Glutamatergic neuron (in vitro differentiated cells): ENCODE measurements at regions not wholly inside any gene's neighbourhood (a gene's known extent, or its start where the extent isn't known, plus 50 kb on each side); places are given as distances from the start of the nearest gene placed in this dataset.

Experiments
- DNase-seq: peaks from one replicate; pipeline ENCODE4 v3.0.0; 2022
- H3K27ac Mint-ChIP-seq: one replicate; pipeline ENCODE4 v1.8.0; 2020; ENCODE audit warnings: mild to moderate bottlenecking, mixed read lengths, inconsistent platforms; ENCODE audit not compliant: unreplicated experiment
- H3K27me3 Mint-ChIP-seq: one replicate; pipeline ENCODE4 v1.8.0; 2020; ENCODE audit warnings: mild to moderate bottlenecking, moderate library complexity, mixed read lengths, inconsistent platforms; ENCODE audit not compliant: unreplicated experiment
- H3K36me3 Mint-ChIP-seq: one replicate; pipeline ENCODE4 v1.8.0; 2020; ENCODE audit warnings: mild to moderate bottlenecking, mixed read lengths, inconsistent platforms; ENCODE audit not compliant: unreplicated experiment
- H3K4me1 Mint-ChIP-seq: one replicate; pipeline ENCODE4 v1.8.0; 2020; ENCODE audit warnings: mild to moderate bottlenecking, low read depth, mixed read lengths, inconsistent platforms; ENCODE audit not compliant: unreplicated experiment
- H3K4me3 Mint-ChIP-seq: one replicate; pipeline ENCODE4 v1.8.0; 2020; ENCODE audit warnings: mild to moderate bottlenecking, mixed read lengths, inconsistent platforms; ENCODE audit not compliant: unreplicated experiment
- H3K9me3 Mint-ChIP-seq: one replicate; pipeline ENCODE4 v1.8.0; 2020; ENCODE audit warnings: mild to moderate bottlenecking, moderate library complexity, mixed read lengths, inconsistent platforms; ENCODE audit not compliant: unreplicated experiment
- TF ChIP-seq, protein P1 (sequence below): fragments of 200-600 bp; sonication (generic); IDR thresholded peaks from one replicate; pipeline ENCODE4 v1.5.0; 2021; ENCODE audit not compliant: partially characterized antibody, unreplicated experiment

DNA sequence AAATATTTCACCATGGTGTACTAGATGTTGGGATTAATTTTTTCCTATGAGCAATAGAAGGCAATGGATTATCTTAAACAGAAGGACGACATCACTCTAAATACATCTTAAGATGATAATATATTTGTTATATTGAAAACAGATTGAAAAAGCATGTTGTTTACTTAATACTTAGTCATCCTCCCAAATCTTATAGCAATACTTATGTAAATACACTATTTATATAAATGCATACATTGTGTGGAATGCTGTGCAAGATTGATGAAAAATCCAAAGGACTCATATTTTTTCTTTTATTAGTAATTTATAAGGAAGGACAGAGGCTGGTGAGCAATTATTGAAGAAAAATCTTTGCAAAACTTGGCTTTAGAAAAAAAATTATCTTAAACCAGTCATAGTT lies 593.5 kb downstream of the MMUT start:
- Mint-ChIP-seq H3K4me1 (no peaks in the 10 kb centered on the region), H3K9me3 (no peaks in the 10 kb centered on the region), H3K27me3 (no peaks in the 10 kb centered on the region), H3K36me3 (no peaks in the 10 kb centered on the region), H3K4me3 (no peak overlapping the region), H3K27ac (no peak overlapping the region)
- no peak for DNase-seq
- TF ChIP-seq, protein P1, sequence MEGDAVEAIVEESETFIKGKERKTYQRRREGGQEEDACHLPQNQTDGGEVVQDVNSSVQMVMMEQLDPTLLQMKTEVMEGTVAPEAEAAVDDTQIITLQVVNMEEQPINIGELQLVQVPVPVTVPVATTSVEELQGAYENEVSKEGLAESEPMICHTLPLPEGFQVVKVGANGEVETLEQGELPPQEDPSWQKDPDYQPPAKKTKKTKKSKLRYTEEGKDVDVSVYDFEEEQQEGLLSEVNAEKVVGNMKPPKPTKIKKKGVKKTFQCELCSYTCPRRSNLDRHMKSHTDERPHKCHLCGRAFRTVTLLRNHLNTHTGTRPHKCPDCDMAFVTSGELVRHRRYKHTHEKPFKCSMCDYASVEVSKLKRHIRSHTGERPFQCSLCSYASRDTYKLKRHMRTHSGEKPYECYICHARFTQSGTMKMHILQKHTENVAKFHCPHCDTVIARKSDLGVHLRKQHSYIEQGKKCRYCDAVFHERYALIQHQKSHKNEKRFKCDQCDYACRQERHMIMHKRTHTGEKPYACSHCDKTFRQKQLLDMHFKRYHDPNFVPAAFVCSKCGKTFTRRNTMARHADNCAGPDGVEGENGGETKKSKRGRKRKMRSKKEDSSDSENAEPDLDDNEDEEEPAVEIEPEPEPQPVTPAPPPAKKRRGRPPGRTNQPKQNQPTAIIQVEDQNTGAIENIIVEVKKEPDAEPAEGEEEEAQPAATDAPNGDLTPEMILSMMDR, result no peak

DNA sequence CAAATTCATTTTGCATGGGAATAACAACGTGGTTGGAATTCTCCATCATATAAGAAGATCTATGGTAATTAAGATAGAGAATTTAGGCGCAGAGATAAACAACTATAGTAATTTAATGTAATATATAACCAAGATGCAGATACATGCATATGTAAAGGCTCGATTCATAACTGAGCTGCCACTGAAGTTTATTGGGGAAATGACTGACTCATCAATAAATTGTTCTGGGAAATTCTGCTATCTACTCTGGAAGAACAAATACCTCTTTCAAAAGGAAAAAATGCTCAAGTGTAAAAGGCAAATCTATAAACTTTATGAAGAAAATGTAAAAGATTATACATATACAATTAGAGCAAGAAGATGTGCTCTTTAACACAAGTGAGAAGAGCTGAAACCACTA lies 596.4 kb downstream of the MMUT start:
- DNase-seq, result no peak
- H3K4me1 Mint-ChIP-seq, result no peaks in the 10 kb centered on the region
- H3K9me3 Mint-ChIP-seq, result no peaks in the 10 kb centered on the region
- TF ChIP-seq, protein P1, result no peak
- no peaks in the 10 kb centered on the region for H3K27me3 Mint-ChIP-seq
- no peak overlapping the region for H3K27ac Mint-ChIP-seq
- H3K36me3 Mint-ChIP-seq, result peaks cover 5% of the 10 kb centered on the region
- no peak overlapping the region for H3K4me3 Mint-ChIP-seq

- TF ChIP-seq, protein P1, result no peak
- Mint-ChIP-seq H3K27ac (peak overlapping the region; percentile 71), H3K27me3 (peaks cover 2% of the 10 kb centered on the region), H3K4me1 (peaks cover 6% of the 10 kb centered on the region), H3K36me3 (peaks cover 5% of the 10 kb centered on the region), H3K9me3 (no peaks in the 10 kb centered on the region), H3K4me3 (no peak overlapping the region)
- no peak for DNase-seq
Observed at GRCh38 chr6:48860175-48860574, 602.9 kb downstream of the MMUT start.

DNA sequence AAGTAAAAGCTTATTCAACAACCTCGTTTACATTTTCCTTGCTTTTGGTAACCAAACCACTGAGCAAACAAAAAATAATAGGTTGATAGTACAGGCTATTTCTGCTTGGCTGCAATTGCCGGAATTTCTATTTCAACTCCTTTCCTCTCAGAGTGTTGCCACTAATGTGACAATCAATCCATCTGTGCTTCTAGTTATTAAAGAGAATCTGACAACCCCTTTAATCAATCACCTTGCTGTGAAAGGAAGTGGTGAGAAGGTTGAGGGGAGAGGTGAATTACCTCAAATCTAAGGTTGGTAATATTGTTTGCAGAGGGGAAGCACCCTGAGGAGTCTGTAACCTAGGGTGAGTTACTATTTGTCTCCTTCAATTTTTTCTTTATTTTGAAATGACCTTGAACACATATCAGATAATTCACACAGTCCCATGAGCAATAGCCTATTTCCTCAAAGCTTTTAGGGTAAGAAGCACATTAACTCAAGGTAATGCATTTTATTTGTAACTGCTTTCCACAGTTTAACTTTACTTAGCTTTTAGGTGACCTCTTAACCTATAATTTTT lies 603.4 kb downstream of the MMUT start:
- Mint-ChIP-seq H3K4me3 (no peak overlapping the region), H3K36me3 (peaks cover 5% of the 10 kb centered on the region), H3K9me3 (no peaks in the 10 kb centered on the region), H3K27ac (no peak overlapping the region), H3K27me3 (peaks cover 2% of the 10 kb centered on the region), H3K4me1 (peaks cover 6% of the 10 kb centered on the region)
- no peak for DNase-seq
- TF ChIP-seq, protein P1, result no peak

DNA sequence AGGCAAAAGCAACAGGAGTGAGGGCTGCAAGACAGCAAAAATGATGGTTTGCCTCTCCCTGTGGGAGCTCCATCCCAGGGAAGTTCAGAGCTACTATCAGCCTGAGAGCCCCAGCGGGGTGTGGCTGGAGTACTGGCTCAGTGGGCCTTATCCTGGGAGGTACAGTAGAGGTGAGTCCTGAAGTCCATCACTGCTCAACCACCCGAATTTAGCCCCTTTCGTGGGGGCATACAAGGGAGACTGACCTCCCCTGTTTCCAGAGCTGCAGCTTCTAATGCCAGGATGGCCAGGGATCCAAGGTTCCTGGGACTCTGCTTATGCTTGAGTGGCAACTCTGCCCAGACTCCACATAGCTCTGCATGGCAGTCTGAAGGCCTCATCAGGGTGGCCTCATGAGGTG lies 617.8 kb downstream of the MMUT start:
- Mint-ChIP-seq H3K9me3 (peaks cover 7% of the 10 kb centered on the region), H3K27ac (no peak overlapping the region), H3K36me3 (peaks cover 17% of the 10 kb centered on the region), H3K27me3 (no peaks in the 10 kb centered on the region), H3K4me3 (no peak overlapping the region), H3K4me1 (peaks cover 3% of the 10 kb centered on the region)
- no peak for DNase-seq
- TF ChIP-seq, protein P1, result no peak
